OCI-LY3 (cell line): ENCODE measurements at regions not wholly inside any gene's neighbourhood (a gene's known extent, or its start where the extent isn't known, plus 50 kb on each side); places are given as distances from the start of the nearest gene placed in this dataset.

Experiments used
- H2AFZ ChIP-seq: fragments of 200-600, 300-600 bp; shearing (Covaris generic); 2 replicates; pipeline ENCODE4 v1.6.0; 2014; ENCODE audit warnings: antibody characterized with exemption, low read depth, low read length
- H3K27ac ChIP-seq: fragments of 200-600, 300-600 bp; sonication (generic); 2 replicates; pipeline ENCODE4 v1.5.1; 2014; ENCODE audit warnings: mild to moderate bottlenecking, low read length, moderate library complexity, mixed read lengths
- H3K27me3 ChIP-seq: fragments of 200-600, 300-600 bp; sonication (generic); 2 replicates; pipeline ENCODE4 v1.6.1; 2014; ENCODE audit warnings: low read depth, low read length, mixed read lengths
- H3K36me3 ChIP-seq: fragments of 200-600, 300-600 bp; sonication (generic); replicated peaks from 2 replicates; pipeline ENCODE3; 2014; ENCODE audit warnings: low read depth, low read length, mixed read lengths
- H3K4me1 ChIP-seq: fragments of 300-600, 200-600 bp; sonication (generic); 2 replicates; pipeline ENCODE4 v1.6.1; 2014; ENCODE audit warnings: low read length, mixed read lengths
- H3K4me2 ChIP-seq: fragments of 200-600, 300-600 bp; sonication (generic); 2 replicates; pipeline ENCODE4 v1.6.1; 2014; ENCODE audit warnings: low read length, mixed read lengths
- H3K4me3 ChIP-seq: fragments of 300-600, 200-600 bp; sonication (generic); 2 replicates; pipeline ENCODE4 v1.5.1; 2014; ENCODE audit warnings: antibody characterized with exemption, mild to moderate bottlenecking, low read length, moderate library complexity
- H3K79me2 ChIP-seq: fragments of 300-600, 200-600 bp; shearing (Covaris generic); 2 replicates; pipeline ENCODE4 v1.6.1; 2014; ENCODE audit warnings: mild to moderate bottlenecking, low read length, mixed read lengths
- H3K9ac ChIP-seq: fragments of 300-600, 200-600 bp; shearing (Covaris generic); 2 replicates; pipeline ENCODE4 v1.6.0; 2014; ENCODE audit warnings: mild to moderate bottlenecking, low read length, moderate library complexity
- H3K9me3 ChIP-seq: fragments of 200-600, 300-600 bp; shearing (Covaris generic); 2 replicates; pipeline ENCODE4 v1.6.1; 2014; ENCODE audit warnings: low read length, mixed read lengths; ENCODE audit not compliant: insufficient read depth
- H4K20me1 ChIP-seq: fragments of 200-600, 300-600 bp; sonication (generic); 2 replicates; pipeline ENCODE4 v1.6.1; 2016; ENCODE audit warnings: low read length, mixed read lengths; ENCODE audit not compliant: insufficient read depth
- EZH2phosphoT487 ChIP-seq: fragments of 200-600 bp; shearing (Covaris generic); IDR thresholded peaks from 2 replicates; pipeline ENCODE4 v1.6.1; 2018; ENCODE audit warnings: antibody characterized with exemption, mixed run types, low read depth
- TF ChIP-seq, protein P1 (sequence below): fragments of 200-600, 300-600 bp; sonication (generic); IDR thresholded peaks from 2 replicates; pipeline ENCODE4 v1.5.1; 2014; ENCODE audit warnings: antibody characterized with exemption, low read length, low read depth

DNA sequence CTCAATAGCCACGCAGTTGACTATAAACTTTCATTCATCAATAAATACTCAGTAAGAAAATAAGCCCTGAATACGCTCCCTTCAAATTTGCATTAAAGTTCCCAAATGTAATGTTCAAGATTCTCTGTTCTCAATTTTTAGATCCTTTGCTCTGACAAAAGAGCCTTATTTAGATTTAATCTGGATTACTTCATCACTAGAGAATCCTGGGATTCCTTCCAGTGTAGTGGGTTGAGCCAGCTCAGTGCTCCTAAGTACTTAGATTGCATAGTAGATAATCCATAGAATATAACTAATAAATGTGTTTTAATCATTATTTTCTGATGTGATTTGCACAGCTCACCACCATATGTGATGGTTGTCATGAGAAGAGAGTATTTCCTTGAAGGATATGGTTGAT lies 1286.2 kb downstream of the SUCLG1 start:
- Histone ChIP-seq H3K27me3 (no peaks in the 10 kb centered on the region), H3K4me1 (no peaks in the 10 kb centered on the region), H3K4me2 (no peak overlapping the region), H3K4me3 (no peak overlapping the region), H3K9ac (no peak overlapping the region), H3K79me2 (no peaks in the 10 kb centered on the region), H3K9me3 (no peaks in the 10 kb centered on the region), H3K36me3 (no peaks in the 10 kb centered on the region), H3K27ac (no peak overlapping the region), H4K20me1 (no peaks in the 10 kb centered on the region), H2AFZ (no peak overlapping the region)
- TF ChIP-seq, protein P1, sequence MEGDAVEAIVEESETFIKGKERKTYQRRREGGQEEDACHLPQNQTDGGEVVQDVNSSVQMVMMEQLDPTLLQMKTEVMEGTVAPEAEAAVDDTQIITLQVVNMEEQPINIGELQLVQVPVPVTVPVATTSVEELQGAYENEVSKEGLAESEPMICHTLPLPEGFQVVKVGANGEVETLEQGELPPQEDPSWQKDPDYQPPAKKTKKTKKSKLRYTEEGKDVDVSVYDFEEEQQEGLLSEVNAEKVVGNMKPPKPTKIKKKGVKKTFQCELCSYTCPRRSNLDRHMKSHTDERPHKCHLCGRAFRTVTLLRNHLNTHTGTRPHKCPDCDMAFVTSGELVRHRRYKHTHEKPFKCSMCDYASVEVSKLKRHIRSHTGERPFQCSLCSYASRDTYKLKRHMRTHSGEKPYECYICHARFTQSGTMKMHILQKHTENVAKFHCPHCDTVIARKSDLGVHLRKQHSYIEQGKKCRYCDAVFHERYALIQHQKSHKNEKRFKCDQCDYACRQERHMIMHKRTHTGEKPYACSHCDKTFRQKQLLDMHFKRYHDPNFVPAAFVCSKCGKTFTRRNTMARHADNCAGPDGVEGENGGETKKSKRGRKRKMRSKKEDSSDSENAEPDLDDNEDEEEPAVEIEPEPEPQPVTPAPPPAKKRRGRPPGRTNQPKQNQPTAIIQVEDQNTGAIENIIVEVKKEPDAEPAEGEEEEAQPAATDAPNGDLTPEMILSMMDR: no peak
- TF ChIP-seq EZH2phosphoT487: no peak

DNA sequence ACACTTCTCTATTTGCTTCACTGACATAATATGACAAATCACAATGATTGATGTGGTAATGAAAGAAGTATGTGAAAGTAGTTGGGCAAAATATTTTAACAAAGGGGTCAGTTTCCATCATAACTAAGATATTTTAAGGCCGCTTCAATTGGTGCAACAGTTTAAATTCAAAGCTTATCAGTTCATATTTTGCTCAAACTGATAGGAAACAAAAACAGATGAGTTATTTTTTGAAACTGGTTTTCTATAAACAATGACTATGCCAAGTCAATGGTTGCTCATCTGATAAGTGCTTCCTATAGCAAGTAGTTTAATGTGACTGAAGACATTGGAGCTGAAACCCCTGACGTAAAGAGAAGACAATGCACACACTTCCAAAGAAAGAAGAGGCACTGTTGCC lies 1290.7 kb downstream of the SUCLG1 start:
- H3K27me3 ChIP-seq: no peaks in the 10 kb centered on the region
- no peak overlapping the region for H3K4me2 ChIP-seq
- no peaks in the 10 kb centered on the region for H3K79me2 ChIP-seq
- no peak for TF ChIP-seq EZH2phosphoT487
- TF ChIP-seq, protein P1: no peak
- no peaks in the 10 kb centered on the region for H3K4me1 ChIP-seq
- H3K9me3 ChIP-seq: no peaks in the 10 kb centered on the region
- no peak overlapping the region for H3K27ac ChIP-seq
- no peak overlapping the region for H2AFZ ChIP-seq
- no peaks in the 10 kb centered on the region for H3K36me3 ChIP-seq
- no peak overlapping the region for H3K4me3 ChIP-seq
- H4K20me1 ChIP-seq: no peaks in the 10 kb centered on the region
- no peak overlapping the region for H3K9ac ChIP-seq

DNA sequence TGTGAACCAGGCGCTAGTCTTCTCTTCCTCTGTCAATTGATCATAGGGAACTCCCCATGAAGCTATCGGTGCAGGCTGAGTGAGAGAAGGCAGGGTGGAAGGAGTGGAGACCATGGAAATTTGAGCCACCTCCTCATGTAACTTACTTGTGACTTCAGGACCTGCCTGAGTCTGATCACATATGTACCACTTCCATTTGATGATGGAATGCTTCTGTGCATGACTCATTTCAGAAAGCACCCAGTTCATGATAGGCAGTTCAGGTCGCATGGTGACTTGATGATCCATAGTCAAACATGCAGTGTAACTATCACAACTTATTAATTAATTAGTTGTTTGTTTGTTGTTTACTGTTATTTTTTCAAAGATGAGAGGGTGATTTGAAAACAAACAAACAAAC lies 1296.7 kb downstream of the SUCLG1 start:
- H3K4me2 ChIP-seq: no peak overlapping the region
- TF ChIP-seq, protein P1: no peak
- no peaks in the 10 kb centered on the region for H3K36me3 ChIP-seq
- H3K9me3 ChIP-seq: no peaks in the 10 kb centered on the region
- no peak overlapping the region for H3K4me3 ChIP-seq
- no peak overlapping the region for H2AFZ ChIP-seq
- no peak overlapping the region for H3K27ac ChIP-seq
- H4K20me1 ChIP-seq: no peaks in the 10 kb centered on the region
- H3K79me2 ChIP-seq: no peaks in the 10 kb centered on the region
- H3K9ac ChIP-seq: no peak overlapping the region
- H3K27me3 ChIP-seq: no peaks in the 10 kb centered on the region
- no peaks in the 10 kb centered on the region for H3K4me1 ChIP-seq

DNA sequence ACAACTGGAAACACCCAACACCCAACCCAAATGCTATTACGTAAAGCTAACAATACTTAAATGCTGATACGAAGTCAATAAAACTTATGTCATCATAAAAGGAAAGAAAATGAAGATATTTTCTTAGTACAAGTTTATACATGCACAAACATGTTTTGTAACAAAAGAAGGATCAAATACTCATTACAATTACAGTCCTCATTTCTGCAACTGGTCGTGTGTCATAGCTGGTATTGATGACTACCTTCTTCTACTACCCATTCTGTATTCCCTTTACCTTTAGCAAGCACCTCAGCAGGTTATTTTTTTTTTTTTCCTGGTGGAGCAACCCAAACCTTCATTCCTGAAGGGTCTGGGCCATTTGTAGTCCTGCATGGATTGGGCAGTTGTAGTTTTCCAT lies 1298.5 kb downstream of the SUCLG1 start:
- Histone ChIP-seq H3K9ac (no peak overlapping the region), H3K79me2 (no peaks in the 10 kb centered on the region), H3K36me3 (no peaks in the 10 kb centered on the region), H3K4me1 (no peaks in the 10 kb centered on the region), H3K27me3 (no peaks in the 10 kb centered on the region), H3K4me2 (no peak overlapping the region), H3K9me3 (no peaks in the 10 kb centered on the region), H2AFZ (no peak overlapping the region), H3K4me3 (no peak overlapping the region), H4K20me1 (no peaks in the 10 kb centered on the region), H3K27ac (no peak overlapping the region)
- no peak for TF ChIP-seq EZH2phosphoT487
- TF ChIP-seq, protein P1: no peak
